Stomach (tissue), 8 donors: ENCODE measurements at regions not wholly inside any gene's neighbourhood (a gene's known extent, or its start where the extent isn't known, plus 50 kb on each side); places are given as distances from the start of the nearest gene placed in this dataset.
"Not testable (repeated sequence)": the region's sequence is repeated elsewhere in the genome, so short reads cannot be mapped to it uniquely, and the experiment has no call there.

Source experiments
- DNase-seq, 2 donors: peaks; one replicate each; pipeline versions ENCODE4 v3.0.0 to v3.0.0-alpha.2; 2013 to 2019
- H3K27ac ChIP-seq, 5 donors: fragments of 200-600 bp in 4 of 5; sonication (generic) in 4 of 5; one replicate each; pipeline ENCODE4 v1.5.1; 2013 to 2019; ENCODE audit warnings: mild to moderate bottlenecking in 1 of 5, moderate library complexity in 1 of 5
- H3K27me3 ChIP-seq, 3 donors: fragments of 200-600 bp; sonication (generic); one replicate each; pipeline ENCODE4 v1.5.1; 2017 to 2019; ENCODE audit warnings: mixed run types in 1 of 3
- H3K36me3 ChIP-seq, 4 donors: fragments of 200-600 bp; sonication (generic); 1 replicate in 3 of 4; 2 replicates in 1 of 4; pipeline ENCODE4 v1.5.1; 2016 to 2019
- H3K4me1 ChIP-seq, 4 donors: fragments of 200-600 bp; sonication (generic); one replicate each; pipeline ENCODE4 v1.5.1; 2016 to 2019
- H3K4me3 ChIP-seq, 4 donors: fragments of 200-600 bp; sonication (generic) in 3 of 4; one replicate each; pipeline ENCODE4 v1.5.1; 2016 to 2019; ENCODE audit warnings: mild to moderate bottlenecking in 1 of 4
- H3K9me3 ChIP-seq, 4 donors: fragments of 200-600 bp; sonication (generic); one replicate each; pipeline ENCODE4 v1.5.1; 2016 to 2019
- CTCF ChIP-seq, 7 experiments: fragments of 450-650 bp in 4 of 7; fragments of 200-600 bp in 3 of 7; sonication (generic) in 3 of 7; IDR thresholded peaks; one replicate each; pipeline ENCODE4 v1.5.1; 2016 to 2019; ENCODE audit warnings: antibody characterized with exemption in 7 of 7, control low read depth in 2 of 7, mild to moderate bottlenecking in 1 of 7
- EP300 ChIP-seq: sonication (generic); formaldehyde crosslinking; IDR thresholded peaks from one replicate; pipeline ENCODE4 v1.6.1; 2017; ENCODE audit warnings: antibody characterized with exemption
- POLR2A ChIP-seq, 4 donors: fragments of 450-650 bp; IDR thresholded peaks; one replicate each; pipeline ENCODE4 v1.6.1; 2016; ENCODE audit warnings: antibody characterized with exemption in 4 of 4, control low read depth in 2 of 4, mild to moderate bottlenecking in 1 of 4, moderate library complexity in 1 of 4
- POLR2AphosphoS5 ChIP-seq, 3 donors: sonication (generic); formaldehyde crosslinking; IDR thresholded peaks; one replicate each; pipeline ENCODE4 v1.6.1; 2016; ENCODE audit warnings: antibody characterized with exemption in 3 of 3
- WGBS, 5 donors: extraction: QIAGEN DNeasy Blood & Tissue Kit in 3 of 5; methylation state at CpG; one replicate each; pipeline versions ENCODE4 v1.1.5 to v1.1.7; 2013 to 2018; 5-methylcytosine and 5-hydroxymethylcytosine counted together
- intact Hi-C: fragments of 100-400 bp; cut with DNase I; formaldehyde crosslinking; loops from one replicate; pipeline ENCODE4 v1.15.1; 2023; ENCODE audit warnings: low total_unique reads
- donor health status: healthy with polysubstance abuse.
- donor health status: Bipolar disorder and iron deficiency.
- donor health status: healthy.

GRCh38 chr12:28755027-28755426 lies 394.1 kb upstream of the FAR2 start:
- Histone ChIP-seq H3K36me3 (no peaks in the 10 kb centered on the region), H3K4me3 (no peak overlapping the region), H3K4me1 (no peaks in the 10 kb centered on the region), H3K9me3 (peaks cover 0 to 11% (median 2%) of the 10 kb centered on the region in 4 donors), H3K27me3 (no peaks in the 10 kb centered on the region), H3K27ac (no peak overlapping the region)
- 24 to 59% (median 34%) methylated on average over 1 of the region's 1 CpG; no CpG with 5 or more reads in 1 of the 5 donors for WGBS, 5 donors
- DNase-seq, result no peak
- intact Hi-C loops, result no loop called here
- TF ChIP-seq POLR2AphosphoS5 (IDR thresholded peaks at IDR 0.05) (no peak), POLR2A (IDR thresholded peaks at IDR 0.05) (no peak), EP300 (no peak), CTCF (IDR thresholded peaks at IDR 0.05) (no peak)

- intact Hi-C loops, result no loop called here
- DNase-seq, result no peak
- no peak overlapping the region for H3K4me3 ChIP-seq
- no peaks in the 10 kb centered on the region for H3K36me3 ChIP-seq
- no peaks in the 10 kb centered on the region for H3K27me3 ChIP-seq
- TF ChIP-seq POLR2AphosphoS5 (IDR thresholded peaks at IDR 0.05) (no peak), CTCF (IDR thresholded peaks at IDR 0.05) (no peak), EP300 (no peak), POLR2A (IDR thresholded peaks at IDR 0.05) (no peak)
- WGBS, 5 donors, result 38 to 69% (median 50%) methylated on average over 1 of the region's 1 CpG
- H3K9me3 ChIP-seq, result peaks cover 0 to 11% (median 2%) of the 10 kb centered on the region in 4 donors
- no peaks in the 10 kb centered on the region for H3K4me1 ChIP-seq
- H3K27ac ChIP-seq, result no peak overlapping the region
These were observed 389.7 kb upstream of the FAR2 start for GRCh38 chr12:28759333-28759732.

- H3K27me3 ChIP-seq, H3K9me3 ChIP-seq, H3K4me1 ChIP-seq, DNase-seq, H3K4me3 ChIP-seq, H3K27ac ChIP-seq, H3K36me3 ChIP-seq, intact Hi-C loops: not testable (repeated sequence)
- WGBS, 5 donors, result 85 to 89% (median 88%) methylated on average over 29 to 33 of the region's 33 CpGs
These were observed 388.8 kb upstream of the FAR2 start for GRCh38 chr12:28760040-28760903.

- intact Hi-C loops, H3K27me3 ChIP-seq, H3K4me3 ChIP-seq, H3K4me1 ChIP-seq, H3K9me3 ChIP-seq, DNase-seq, H3K27ac ChIP-seq, H3K36me3 ChIP-seq: not testable (repeated sequence)
- WGBS, 5 donors, result 88 to 92% (median 90%) methylated on average over 5 of the region's 5 CpGs
These were observed 387.2 kb upstream of the FAR2 start for GRCh38 chr12:28761897-28762296.

GRCh38 chr12:28766398-28766797 lies 382.7 kb upstream of the FAR2 start:
- Histone ChIP-seq H3K4me1 (no peaks in the 10 kb centered on the region), H3K9me3 (no peaks in the 10 kb centered on the region), H3K27ac (no peak overlapping the region), H3K27me3 (no peaks in the 10 kb centered on the region), H3K4me3 (no peak overlapping the region), H3K36me3 (no peaks in the 10 kb centered on the region)
- DNase-seq, result peak in 1 of 2 donors; percentile 3
- WGBS, 5 donors, result 98 to 100% (median 99%) methylated on average over 1 of the region's 1 CpG
- TF ChIP-seq POLR2AphosphoS5 (IDR thresholded peaks at IDR 0.05) (no peak), POLR2A (IDR thresholded peaks at IDR 0.05) (no peak), EP300 (no peak), CTCF (IDR thresholded peaks at IDR 0.05) (no peak)
- intact Hi-C loops, result no loop called here
